HepG2 (cell line): ENCODE measurements at regions not wholly inside any gene's neighbourhood (a gene's known extent, or its start where the extent isn't known, plus 50 kb on each side); places are given as distances from the start of the nearest gene placed in this dataset.

Experiments
- ATAC-seq: fragments of 200-7000 bp; cut with Tn5 transposase; 3 replicates; pipeline ENCODE4 v1.9.1; 2020; ENCODE audit warnings: mild to moderate bottlenecking, moderate library complexity
- BruUV-seq: library from RNA; stranded (reverse); fragments of 400-500 nt; replicated peaks from 2 replicates; lab custom pipeline; 2021; lab: Mats Ljungman, UMichigan
- CTCF ChIA-PET: fragments of 300-600 bp; formaldehyde crosslinking; extraction: SDS; loops from one replicate; lab custom pipeline; 2021; ENCODE audit warnings: low total read pairs, inconsistent platforms, low intra/inter-chr PET ratio; lab: Yijun Ruan, JAX
- POLR2A ChIA-PET: fragments of 350-600 bp; sonication (Branson Sonifier 250); formaldehyde crosslinking; loops from one replicate; lab custom pipeline; 2020; ENCODE audit warnings: antibody characterized with exemption, inconsistent platforms; lab: Yijun Ruan, JAX
- DNase-seq: peaks from one replicate; pipeline ENCODE4 v3.0.0-alpha.2; 2015; ENCODE audit warnings: low spot score
- FAIRE-seq: peaks from 3 replicates; lab custom pipeline; 2011; peaks lifted over from hg19 to GRCh38; lab: Jason Lieb, UNC
- H2AFZ ChIP-seq: one replicate; pipeline ENCODE4 v1.6.1; 2011; ENCODE audit warnings: low read length, inconsistent platforms
- H3K27ac ChIP-seq: fragments of 300-600 bp; 3 replicates; pipeline ENCODE4 v1.8.0; 2011; ENCODE audit warnings: mixed run types, mild to moderate bottlenecking, mixed read lengths, low read length, inconsistent platforms; ENCODE audit not compliant: insufficient read depth; ENCODE audit errors: extremely low read length
- H3K27me3 ChIP-seq, 2 experiments: fragments of 200-600 bp in 1 of 2; 2 replicates in 1 of 2; 3 replicates in 1 of 2; pipeline versions ENCODE4 v1.6.0 to v1.8.0; 2011; ENCODE audit warnings: low read length in 2 of 2, mild to moderate bottlenecking in 2 of 2, moderate library complexity in 2 of 2, inconsistent platforms in 1 of 2; ENCODE audit not compliant: insufficient read depth in 2 of 2, control insufficient read depth in 1 of 2
- H3K36me3 ChIP-seq, 2 experiments: fragments of 200-600 bp in 1 of 2; replicated peaks in 1 of 2; 2 replicates in 1 of 2; 3 replicates in 1 of 2; pipeline versions ENCODE4 v1.5.1 to v1.8.0; 2011; ENCODE audit warnings: low read length in 2 of 2, inconsistent platforms in 1 of 2; ENCODE audit not compliant: insufficient read depth in 2 of 2, control insufficient read depth in 1 of 2
- H3K4me1 ChIP-seq: 2 replicates; pipeline ENCODE4 v1.5.1; 2012; ENCODE audit warnings: low read length, inconsistent platforms; ENCODE audit not compliant: insufficient read depth
- H3K4me2 ChIP-seq: 2 replicates; pipeline ENCODE4 v1.6.0; 2011; ENCODE audit warnings: low read depth, low read length, inconsistent platforms
- H3K4me3 ChIP-seq, 3 experiments: fragments of 200-600 bp in 1 of 3; sonication (generic), shearing (Covaris generic) in 1 of 3; replicated peaks in 1 of 3; 2 replicates each; pipeline ENCODE4 v1.5.1; 2011 to 2016; ENCODE audit warnings: low read length in 3 of 3, inconsistent platforms in 2 of 3, low read depth in 2 of 3, mild to moderate bottlenecking in 2 of 3, control low read depth in 1 of 3, mixed read lengths in 1 of 3; ENCODE audit not compliant: insufficient read depth in 1 of 3
- H3K79me2 ChIP-seq: one replicate; pipeline ENCODE4 v1.6.1; 2011; ENCODE audit warnings: low read length, inconsistent platforms; ENCODE audit not compliant: insufficient read depth
- H3K9ac ChIP-seq: 2 replicates; pipeline ENCODE4 v1.6.0; 2011; ENCODE audit warnings: mild to moderate bottlenecking, low read depth, low read length, inconsistent platforms; ENCODE audit not compliant: insufficient read depth
- H3K9me3 ChIP-seq: 2 replicates; pipeline ENCODE4 v1.5.1; 2012; ENCODE audit warnings: mild to moderate bottlenecking, low read length
- H4K20me1 ChIP-seq: 2 replicates; pipeline ENCODE4 v1.6.0; 2011; ENCODE audit warnings: inconsistent platforms, mild to moderate bottlenecking, low read length, moderate library complexity; ENCODE audit not compliant: insufficient read depth
- ARID2 ChIP-seq: sonication (generic); formaldehyde crosslinking; IDR thresholded peaks from 2 replicates; pipeline ENCODE4 v1.8.1; 2022; ENCODE audit warnings: mild to moderate bottlenecking, missing genetic modification reagents, borderline replicate concordance
- DMAP1 ChIP-seq: IDR thresholded peaks from 2 replicates; pipeline ENCODE4 v1.6.1; 2016
- JUND ChIP-seq: sonication (generic); formaldehyde crosslinking; IDR thresholded peaks from 2 replicates; pipeline ENCODE4 v1.8.0; 2022; ENCODE audit warnings: mild to moderate bottlenecking, missing genetic modification reagents
- KDM5B ChIP-seq: sonication (generic); formaldehyde crosslinking; IDR thresholded peaks from 2 replicates; pipeline ENCODE4 v1.4.0; 2020; ENCODE audit warnings: missing genetic modification reagents, mild to moderate bottlenecking, borderline replicate concordance
- PAF1 ChIP-seq: IDR thresholded peaks from 2 replicates; pipeline ENCODE4 v1.6.1; 2016; ENCODE audit warnings: missing genetic modification reagents, missing compliant biosample characterization
- RELA ChIP-seq: sonication (generic); formaldehyde crosslinking; IDR thresholded peaks from 2 replicates; pipeline ENCODE4 v1.4.0; 2020; ENCODE audit warnings: missing genetic modification reagents
- SKI ChIP-seq: fragments of 450-650 bp; IDR thresholded peaks from one replicate; pipeline ENCODE4 v1.6.1; 2018; ENCODE audit warnings: mild to moderate bottlenecking; ENCODE audit not compliant: partially characterized antibody
- SYNCRIP ChIP-seq: fragments of 200-400 bp; formaldehyde crosslinking; IDR thresholded peaks from 2 replicates; pipeline ENCODE4 v1.6.1; 2018; ENCODE audit warnings: mild to moderate bottlenecking, low read depth, low read length; ENCODE audit not compliant: insufficient read depth
- ZNF329 ChIP-seq: sonication (generic); formaldehyde crosslinking; IDR thresholded peaks from 2 replicates; pipeline ENCODE4 v1.9.0; 2021; ENCODE audit warnings: low read depth, mild to moderate bottlenecking, missing genetic modification reagents
- ZNF552 ChIP-seq: sonication (generic); formaldehyde crosslinking; IDR thresholded peaks from 2 replicates; pipeline ENCODE4 v1.9.0; 2022; ENCODE audit warnings: missing genetic modification reagents, mild to moderate bottlenecking, borderline replicate concordance
- ZNF615 ChIP-seq: sonication (generic); formaldehyde crosslinking; IDR thresholded peaks from 2 replicates; pipeline ENCODE4 v1.5.0; 2020; ENCODE audit warnings: mild to moderate bottlenecking, missing genetic modification reagents, borderline replicate concordance
- ZNF672 ChIP-seq: sonication (generic); formaldehyde crosslinking; IDR thresholded peaks from 2 replicates; pipeline ENCODE4 v1.8.1; 2022; ENCODE audit warnings: missing genetic modification reagents
- WGBS: methylation state at CpG from one replicate; pipeline ENCODE4 v1.1.6; 2017; ENCODE audit warnings: low lambda C conversion rate; 5-methylcytosine and 5-hydroxymethylcytosine counted together
- in situ Hi-C: cut with HindIII; loops from 2 replicates; pipeline ENCODE4 v1.10.0; 2017; ENCODE audit warnings: low pct_unique_long_range_greater_than_20kb; ENCODE audit not compliant: extremely low pct_ligation_motif_present
- intact Hi-C: fragments of 100-400 bp; cut with micrococcal nuclease; formaldehyde crosslinking; loops from one replicate; pipeline ENCODE4 v1.10.0; 2022; ENCODE audit not compliant: unreplicated experiment
- TF ChIP-seq, protein P1 (sequence below): sonication (generic); formaldehyde crosslinking; conservative IDR thresholded peaks from 2 replicates; pipeline ENCODE4 v1.8.0; 2022; ENCODE audit warnings: mild to moderate bottlenecking, moderate library complexity, missing genetic modification reagents
- TF ChIP-seq, protein P2 (sequence below): sonication (generic); formaldehyde crosslinking; IDR thresholded peaks from 2 replicates; pipeline ENCODE4 v1.4.0; 2020; ENCODE audit warnings: missing genetic modification reagents, low read depth, mild to moderate bottlenecking, borderline replicate concordance
- TF ChIP-seq, protein P3 (sequence below): sonication (generic); formaldehyde crosslinking; IDR thresholded peaks from 2 replicates; pipeline ENCODE4 v1.4.0; 2020; ENCODE audit warnings: mild to moderate bottlenecking, missing genetic modification reagents
- TF ChIP-seq, protein P4 (sequence below): sonication (generic); formaldehyde crosslinking; IDR thresholded peaks from 2 replicates; pipeline ENCODE4 v1.4.0; 2020; ENCODE audit warnings: mild to moderate bottlenecking, low read depth, missing genetic modification reagents

DNA sequence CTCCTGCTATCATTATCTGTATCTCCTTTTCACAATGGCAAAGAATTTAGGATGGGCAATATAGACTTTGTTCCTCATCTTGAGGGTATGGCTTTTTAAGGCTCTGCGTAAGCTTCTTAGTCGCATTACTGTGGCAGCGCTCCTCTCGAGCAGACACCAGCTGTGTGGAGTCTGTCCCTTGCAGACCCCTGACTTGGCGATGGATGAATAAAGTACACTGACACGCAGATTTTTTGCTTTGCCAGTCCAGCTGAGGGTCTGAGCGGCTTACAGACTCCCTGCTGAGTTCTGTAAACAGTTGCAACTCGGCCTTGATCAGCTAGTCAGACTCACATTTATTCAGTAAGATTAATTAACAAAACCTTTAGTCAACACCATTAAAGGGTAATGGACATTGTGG lies 390.0 kb upstream of the CNTN5 start:
- in situ Hi-C loops = no loop called here
- H3K27ac ChIP-seq = no peak overlapping the region
- ChIA-PET CTCF (no interaction called here), POLR2A (no interaction called here)
- no peaks in the 10 kb centered on the region for H3K9me3 ChIP-seq
- TF ChIP-seq ZNF615 (CRISPR knock-in tag) = no peak
- no peak for TF ChIP-seq SYNCRIP
- no peak for TF ChIP-seq KDM5B (CRISPR knock-in tag)
- no TSS peak for BruUV-seq
- no peak overlapping the region for H3K4me2 ChIP-seq
- no peak overlapping the region for H3K4me3 ChIP-seq
- H3K27me3 ChIP-seq = no peaks in the 10 kb centered on the region
- intact Hi-C loops = no loop called here
- ATAC-seq (no peak), FAIRE-seq (no peak), DNase-seq (no peak)
- no peaks in the 10 kb centered on the region for H4K20me1 ChIP-seq
- 47% methylated on average over 8 of the region's 8 CpGs for WGBS
- no peaks in the 10 kb centered on the region for H3K4me1 ChIP-seq
- no peak overlapping the region for H2AFZ ChIP-seq
- H3K9ac ChIP-seq = no peak overlapping the region
- no peaks in the 10 kb centered on the region for H3K79me2 ChIP-seq
- no peaks in the 10 kb centered on the region for H3K36me3 ChIP-seq

DNA sequence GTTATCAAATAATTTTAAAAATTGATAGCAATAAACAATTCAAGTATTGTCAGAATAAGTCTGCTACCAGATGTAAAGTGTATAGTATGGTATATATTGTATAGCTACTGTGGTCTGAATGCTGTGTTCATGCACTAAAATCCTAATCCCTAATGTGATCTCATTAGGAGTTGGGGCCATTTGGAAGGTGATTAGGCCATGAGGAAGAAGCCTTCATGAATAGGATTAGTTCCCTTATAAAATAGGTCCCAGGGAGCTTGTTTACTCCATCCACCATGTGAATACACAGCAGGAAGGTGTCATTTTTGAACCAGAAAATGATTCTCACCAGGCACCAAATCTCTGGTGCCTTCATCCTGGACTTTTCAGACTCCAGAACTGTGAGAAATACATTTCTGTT lies 363.0 kb upstream of the CNTN5 start:
- ChIA-PET POLR2A (no interaction called here), CTCF (no interaction called here)
- H3K4me3 ChIP-seq = no peak overlapping the region
- H4K20me1 ChIP-seq = no peaks in the 10 kb centered on the region
- no peak overlapping the region for H3K4me2 ChIP-seq
- no peak for FAIRE-seq
- DNase-seq = no peak
- no peaks in the 10 kb centered on the region for H3K79me2 ChIP-seq
- no peak overlapping the region for H3K27ac ChIP-seq
- H3K36me3 ChIP-seq = no peaks in the 10 kb centered on the region
- intact Hi-C loops (no loop called here), in situ Hi-C loops (no loop called here)
- H3K9me3 ChIP-seq = no peaks in the 10 kb centered on the region
- TF ChIP-seq, protein P1, sequence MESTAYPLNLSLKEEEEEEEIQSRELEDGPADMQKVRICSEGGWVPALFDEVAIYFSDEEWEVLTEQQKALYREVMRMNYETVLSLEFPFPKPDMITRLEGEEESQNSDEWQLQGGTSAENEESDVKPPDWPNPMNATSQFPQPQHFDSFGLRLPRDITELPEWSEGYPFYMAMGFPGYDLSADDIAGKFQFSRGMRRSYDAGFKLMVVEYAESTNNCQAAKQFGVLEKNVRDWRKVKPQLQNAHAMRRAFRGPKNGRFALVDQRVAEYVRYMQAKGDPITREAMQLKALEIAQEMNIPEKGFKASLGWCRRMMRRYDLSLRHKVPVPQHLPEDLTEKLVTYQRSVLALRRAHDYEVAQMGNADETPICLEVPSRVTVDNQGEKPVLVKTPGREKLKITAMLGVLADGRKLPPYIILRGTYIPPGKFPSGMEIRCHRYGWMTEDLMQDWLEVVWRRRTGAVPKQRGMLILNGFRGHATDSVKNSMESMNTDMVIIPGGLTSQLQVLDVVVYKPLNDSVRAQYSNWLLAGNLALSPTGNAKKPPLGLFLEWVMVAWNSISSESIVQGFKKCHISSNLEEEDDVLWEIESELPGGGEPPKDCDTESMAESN = no peak
- TF ChIP-seq, protein P2, sequence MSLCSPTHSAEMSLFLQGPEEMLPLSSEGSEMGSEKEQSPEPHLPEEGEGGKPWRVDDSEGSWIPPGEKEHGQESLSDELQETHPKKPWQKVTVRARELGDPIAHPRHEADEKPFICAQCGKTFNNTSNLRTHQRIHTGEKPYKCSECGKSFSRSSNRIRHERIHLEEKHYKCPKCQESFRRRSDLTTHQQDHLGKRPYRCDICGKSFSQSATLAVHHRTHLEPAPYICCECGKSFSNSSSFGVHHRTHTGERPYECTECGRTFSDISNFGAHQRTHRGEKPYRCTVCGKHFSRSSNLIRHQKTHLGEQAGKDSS = no peak
- TF ChIP-seq SKI (no peak), ARID2 (CRISPR knock-in tag) (no peak), JUND (CRISPR knock-in tag) (no peak), RELA (no peak), ZNF552 (CRISPR knock-in tag) (no peak), ZNF672 (CRISPR knock-in tag) (no peak), DMAP1 (CRISPR knock-in tag) (no peak), ZNF329 (CRISPR knock-in tag) (no peak), PAF1 (CRISPR knock-in tag) (no peak)
- TF ChIP-seq, protein P3, sequence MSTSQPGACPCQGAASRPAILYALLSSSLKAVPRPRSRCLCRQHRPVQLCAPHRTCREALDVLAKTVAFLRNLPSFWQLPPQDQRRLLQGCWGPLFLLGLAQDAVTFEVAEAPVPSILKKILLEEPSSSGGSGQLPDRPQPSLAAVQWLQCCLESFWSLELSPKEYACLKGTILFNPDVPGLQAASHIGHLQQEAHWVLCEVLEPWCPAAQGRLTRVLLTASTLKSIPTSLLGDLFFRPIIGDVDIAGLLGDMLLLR = no peak
- TF ChIP-seq, protein P4, sequence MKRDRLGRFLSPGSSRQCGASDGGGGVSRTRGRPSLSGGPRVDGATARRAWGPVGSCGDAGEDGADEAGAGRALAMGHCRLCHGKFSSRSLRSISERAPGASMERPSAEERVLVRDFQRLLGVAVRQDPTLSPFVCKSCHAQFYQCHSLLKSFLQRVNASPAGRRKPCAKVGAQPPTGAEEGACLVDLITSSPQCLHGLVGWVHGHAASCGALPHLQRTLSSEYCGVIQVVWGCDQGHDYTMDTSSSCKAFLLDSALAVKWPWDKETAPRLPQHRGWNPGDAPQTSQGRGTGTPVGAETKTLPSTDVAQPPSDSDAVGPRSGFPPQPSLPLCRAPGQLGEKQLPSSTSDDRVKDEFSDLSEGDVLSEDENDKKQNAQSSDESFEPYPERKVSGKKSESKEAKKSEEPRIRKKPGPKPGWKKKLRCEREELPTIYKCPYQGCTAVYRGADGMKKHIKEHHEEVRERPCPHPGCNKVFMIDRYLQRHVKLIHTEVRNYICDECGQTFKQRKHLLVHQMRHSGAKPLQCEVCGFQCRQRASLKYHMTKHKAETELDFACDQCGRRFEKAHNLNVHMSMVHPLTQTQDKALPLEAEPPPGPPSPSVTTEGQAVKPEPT (CRISPR knock-in tag) = no peak
- H3K4me1 ChIP-seq = no peaks in the 10 kb centered on the region
- H2AFZ ChIP-seq = no peak overlapping the region
- H3K27me3 ChIP-seq = no peaks in the 10 kb centered on the region
- ATAC-seq = no peak
- no peak overlapping the region for H3K9ac ChIP-seq
- BruUV-seq = no TSS peak
